OCI-LY7 (cell line): ENCODE measurements at regions not wholly inside any gene's neighbourhood (a gene's known extent, or its start where the extent isn't known, plus 50 kb on each side); places are given as distances from the start of the nearest gene placed in this dataset.

ENCODE experiments used
- BruUV-seq: library from RNA; stranded (reverse); fragments of 400-500 nt; replicated peaks from 2 replicates; lab custom pipeline; 2021; lab: Mats Ljungman, UMichigan
- CTCF ChIA-PET: fragments of 300-600 bp; sonication (Branson Sonifier 250); formaldehyde crosslinking; loops from one replicate; lab custom pipeline; 2022; ENCODE audit warnings: antibody characterized with exemption; ENCODE audit not compliant: unreplicated experiment; lab: Charles Lee
- POLR2A ChIA-PET: fragments of 300-600 bp; sonication (Branson Sonifier 250); formaldehyde crosslinking; loops from one replicate; lab custom pipeline; 2022; ENCODE audit warnings: antibody characterized with exemption; lab: Charles Lee
- DNase-seq: peaks from one replicate; pipeline ENCODE4 v3.0.0-alpha.2; 2015; ENCODE audit warnings: low spot score
- H2AFZ ChIP-seq: fragments of 200-600 bp; sonication (generic), shearing (Covaris generic); 2 replicates; pipeline ENCODE4 v1.6.1; 2014; ENCODE audit warnings: mild to moderate bottlenecking, antibody characterized with exemption, low read length, moderate library complexity
- H3K27ac ChIP-seq: fragments of 200-600 bp; sonication (generic); 2 replicates; pipeline ENCODE4 v1.5.1; 2014; ENCODE audit warnings: mixed run types, low read depth, mild to moderate bottlenecking, moderate library complexity, low read length, inconsistent platforms; ENCODE audit not compliant: poor library complexity, severe bottlenecking
- H3K36me3 ChIP-seq: fragments of 200-600 bp; sonication (generic); 2 replicates; pipeline ENCODE4 v1.6.1; 2014; ENCODE audit warnings: mild to moderate bottlenecking, antibody characterized with exemption, low read length, moderate library complexity, mixed read lengths; ENCODE audit not compliant: insufficient read depth
- H3K4me1 ChIP-seq: fragments of 200-600 bp; sonication (generic); 2 replicates; pipeline ENCODE4 v1.5.1; 2014; ENCODE audit warnings: mild to moderate bottlenecking, low read length; ENCODE audit not compliant: insufficient read depth, poor library complexity, severe bottlenecking
- H3K4me2 ChIP-seq: fragments of 200-600 bp; sonication (generic); 2 replicates; pipeline ENCODE4 v1.6.1; 2014; ENCODE audit warnings: mild to moderate bottlenecking, low read length
- H3K4me3 ChIP-seq: fragments of 200-600 bp; sonication (generic); 2 replicates; pipeline ENCODE4 v1.5.1; 2014; ENCODE audit warnings: mild to moderate bottlenecking, low read depth, low read length; ENCODE audit not compliant: poor library complexity, severe bottlenecking
- H3K79me2 ChIP-seq: fragments of 200-600 bp; sonication (generic); 2 replicates; pipeline ENCODE4 v1.6.1; 2016; ENCODE audit warnings: low read depth, mild to moderate bottlenecking, low read length, moderate library complexity, mixed read lengths; ENCODE audit not compliant: insufficient read depth
- H3K9me2 ChIP-seq: fragments of 200-600 bp; sonication (generic); 2 replicates; pipeline ENCODE4 v1.6.1; 2016; ENCODE audit warnings: mild to moderate bottlenecking, low read length, mixed read lengths; ENCODE audit not compliant: insufficient read depth
- H3K9me3 ChIP-seq: fragments of 200-600 bp; sonication (generic); 2 replicates; pipeline ENCODE4 v1.6.1; 2014; ENCODE audit warnings: mild to moderate bottlenecking, mixed run types, low read length, mixed read lengths
- H4K20me1 ChIP-seq: fragments of 200-600 bp; sonication (generic); 2 replicates; pipeline ENCODE4 v1.6.1; 2014; ENCODE audit warnings: mild to moderate bottlenecking, antibody characterized with exemption, low read length, moderate library complexity, mixed read lengths; ENCODE audit not compliant: insufficient read depth
- CTCF ChIP-seq: fragments of 200-600 bp; sonication (generic); conservative IDR thresholded peaks from 2 replicates; pipeline ENCODE4 v1.5.1; 2014; ENCODE audit warnings: mild to moderate bottlenecking, antibody characterized with exemption, low read length, moderate library complexity, mixed read lengths
- EZH2phosphoT487 ChIP-seq: fragments of 200-600 bp; sonication (generic); IDR thresholded peaks from 2 replicates; pipeline ENCODE4 v1.6.1; 2018; ENCODE audit warnings: low read depth, borderline replicate concordance, mild to moderate bottlenecking, mixed run types, antibody characterized with exemption, low read length, moderate library complexity, mixed read lengths
- intact Hi-C: fragments of 100-400 bp; cut with micrococcal nuclease; formaldehyde crosslinking; loops from one replicate; pipeline ENCODE4 v1.10.0; 2022; ENCODE audit not compliant: unreplicated experiment

- BruUV-seq = no TSS peak
- Histone ChIP-seq H3K36me3 (no peaks in the 10 kb centered on the region), H3K4me3 (no peak overlapping the region), H3K79me2 (no peaks in the 10 kb centered on the region), H3K27ac (no peak overlapping the region), H2AFZ (no peak overlapping the region), H3K9me3 (no peaks in the 10 kb centered on the region), H3K4me2 (no peak overlapping the region), H3K4me1 (no peaks in the 10 kb centered on the region), H3K9me2 (no peaks in the 10 kb centered on the region), H4K20me1 (no peaks in the 10 kb centered on the region)
- CTCF ChIA-PET = no interaction called here
- POLR2A ChIA-PET = no interaction called here
- no peak for DNase-seq
- intact Hi-C loops = no loop called here
- TF ChIP-seq EZH2phosphoT487 (no peak), CTCF (no peak)
Measured at GRCh38 chr4:127139788-127140286, 492.9 kb upstream of the INTU start.

GRCh38 chr4:127140306-127140705 is 492.5 kb upstream of the INTU start:
- Histone ChIP-seq H3K4me2 (no peak overlapping the region), H3K27ac (no peak overlapping the region), H3K4me1 (no peaks in the 10 kb centered on the region), H3K79me2 (no peaks in the 10 kb centered on the region), H3K9me2 (no peaks in the 10 kb centered on the region), H3K9me3 (no peaks in the 10 kb centered on the region), H2AFZ (no peak overlapping the region), H3K4me3 (no peak overlapping the region), H4K20me1 (no peaks in the 10 kb centered on the region), H3K36me3 (no peaks in the 10 kb centered on the region)
- no peak for DNase-seq
- BruUV-seq = no TSS peak
- TF ChIP-seq CTCF (no peak), EZH2phosphoT487 (no peak)
- CTCF ChIA-PET = no interaction called here
- POLR2A ChIA-PET = no interaction called here
- intact Hi-C loops = no loop called here

DNA sequence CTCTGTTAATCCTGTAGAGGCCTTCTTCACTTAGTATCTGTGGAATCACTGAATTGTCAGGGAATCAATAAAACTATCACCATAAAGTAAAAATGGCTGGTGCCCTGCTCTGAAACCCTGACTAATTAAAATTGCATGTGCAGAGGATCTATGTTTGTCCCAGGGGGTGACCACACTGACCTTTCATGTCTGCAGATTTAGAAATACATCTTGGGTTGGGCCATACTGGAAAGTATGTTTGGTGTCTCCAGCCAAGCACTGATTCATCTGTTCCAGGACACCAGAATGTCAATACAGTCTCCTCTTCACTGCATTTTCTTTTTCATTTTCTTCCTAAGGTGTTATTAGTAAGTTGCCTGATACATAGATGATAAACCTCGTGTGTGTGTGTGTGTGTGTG is 490.9 kb upstream of the INTU start:
- H3K27ac ChIP-seq = no peak overlapping the region
- intact Hi-C loops = no loop called here
- no peaks in the 10 kb centered on the region for H3K9me2 ChIP-seq
- no peak for TF ChIP-seq EZH2phosphoT487
- TF ChIP-seq CTCF = no peak
- H3K4me2 ChIP-seq = no peak overlapping the region
- H3K4me3 ChIP-seq = no peak overlapping the region
- ChIA-PET POLR2A (no interaction called here), CTCF (no interaction called here)
- H4K20me1 ChIP-seq = no peaks in the 10 kb centered on the region
- H3K4me1 ChIP-seq = no peaks in the 10 kb centered on the region
- no peaks in the 10 kb centered on the region for H3K9me3 ChIP-seq
- no peaks in the 10 kb centered on the region for H3K36me3 ChIP-seq
- no TSS peak for BruUV-seq
- no peaks in the 10 kb centered on the region for H3K79me2 ChIP-seq
- H2AFZ ChIP-seq = no peak overlapping the region
- no peak for DNase-seq
